NCI-H82 treated with DMSO at 0.1 percent for 48 hours (cell line): ENCODE measurements at regions not wholly inside any gene's neighbourhood (a gene's known extent, or its start where the extent isn't known, plus 50 kb on each side); places are given as distances from the start of the nearest gene placed in this dataset.

Source experiments
- DNase-seq: peaks from one replicate; lab custom pipeline; 2025; ENCODE audit not compliant: unreplicated experiment; lab: John Stamatoyannopoulos, UW

- DNase-seq = no peak
Observed at GRCh38 chr20:12269579-12269978, 351.9 kb downstream of the BTBD3 start.

GRCh38 chr20:12270863-12271262 lies 353.2 kb downstream of the BTBD3 start:
- DNase-seq = no peak

- DNase-seq = no peak
Observed at GRCh38 chr20:12276011-12276673, 358.4 kb downstream of the BTBD3 start.

GRCh38 chr20:12287575-12287974 lies 369.9 kb downstream of the BTBD3 start:
- no peak for DNase-seq

- DNase-seq = no peak
Observed at GRCh38 chr20:12289465-12289864, 371.8 kb downstream of the BTBD3 start.

GRCh38 chr20:12291386-12291785 lies 373.7 kb downstream of the BTBD3 start:
- no peak for DNase-seq

- no peak for DNase-seq
Observed at GRCh38 chr20:12293900-12294299, 376.2 kb downstream of the BTBD3 start.

GRCh38 chr20:12294678-12295077 lies 377.0 kb downstream of the BTBD3 start:
- DNase-seq = no peak

GRCh38 chr20:12305188-12305950 lies 387.7 kb downstream of the BTBD3 start:
- no peak for DNase-seq

GRCh38 chr20:12306107-12306506 lies 388.4 kb downstream of the BTBD3 start:
- no peak for DNase-seq

GRCh38 chr20:12311094-12311865 lies 393.6 kb downstream of the BTBD3 start:
- DNase-seq = no peak

GRCh38 chr20:12315652-12316051 lies 398.0 kb downstream of the BTBD3 start:
- DNase-seq = no peak

GRCh38 chr20:12316794-12317193 lies 399.1 kb downstream of the BTBD3 start:
- no peak for DNase-seq

- DNase-seq = no peak
Observed at GRCh38 chr20:12317433-12317832, 399.7 kb downstream of the BTBD3 start.

GRCh38 chr20:12318043-12318442 lies 400.4 kb downstream of the BTBD3 start:
- no peak for DNase-seq

GRCh38 chr20:12321736-12322135 lies 404.0 kb downstream of the BTBD3 start:
- no peak for DNase-seq

- no peak for DNase-seq
Observed at GRCh38 chr20:12327205-12327604, 409.5 kb downstream of the BTBD3 start.

- no peak for DNase-seq
Observed at GRCh38 chr20:12331236-12331635, 413.5 kb downstream of the BTBD3 start.

GRCh38 chr20:12337601-12338000 lies 419.9 kb downstream of the BTBD3 start:
- no peak for DNase-seq

- DNase-seq = no peak
Observed at GRCh38 chr20:12345978-12346377, 428.3 kb downstream of the BTBD3 start.

GRCh38 chr20:12353842-12354241 lies 436.1 kb downstream of the BTBD3 start:
- DNase-seq = no peak

GRCh38 chr20:12354725-12355124 lies 437.0 kb downstream of the BTBD3 start:
- no peak for DNase-seq
